ENCODE measurements at regions not wholly inside any gene's neighbourhood (a gene's known extent, or its start where the extent isn't known, plus 50 kb on each side); places are given as distances from the start of the nearest gene placed in this dataset.

- Histone ChIP-seq H3K27me3 (ENCODE audit: control insufficient read depth, insufficient read depth, low read length) (no peaks in the 10 kb centered on the region), H3K4me3 (ENCODE audit: low read length) (no peak overlapping the region), H3K4me2 (ENCODE audit: low read length) (no peak overlapping the region), H3K9me3 (replicated peaks; ENCODE audit: low read length) (no peaks in the 10 kb centered on the region), H3K4me1 (ENCODE audit: control insufficient read depth, insufficient read depth, low read length) (peaks cover 14% of the 10 kb centered on the region), H3K9ac (ENCODE audit: low read depth, low read length) (no peak overlapping the region), H3K36me3 (ENCODE audit: insufficient read depth, low read length) (no peaks in the 10 kb centered on the region)
These were observed 251.5 kb upstream of the CBLB start for GRCh38 chr3:106120356-106120755.

GRCh38 chr3:106121491-106122289 lies 252.9 kb upstream of the CBLB start:
- Histone ChIP-seq H3K36me3 (ENCODE audit: insufficient read depth, low read length) (no peaks in the 10 kb centered on the region), H3K9ac (ENCODE audit: low read depth, low read length) (no peak overlapping the region), H3K27me3 (ENCODE audit: control insufficient read depth, insufficient read depth, low read length) (no peaks in the 10 kb centered on the region)

GRCh38 chr3:106124818-106125217 lies 256.0 kb upstream of the CBLB start:
- H3K9me3 ChIP-seq (replicated peaks; ENCODE audit: low read length) = no peaks in the 10 kb centered on the region
- H3K36me3 ChIP-seq (ENCODE audit: insufficient read depth, low read length) = no peaks in the 10 kb centered on the region
- no peak overlapping the region for H3K4me3 ChIP-seq (ENCODE audit: low read length)
- H3K4me2 ChIP-seq (ENCODE audit: low read length) = no peak overlapping the region
- H3K9ac ChIP-seq (ENCODE audit: low read depth, low read length) = no peak overlapping the region
- H3K4me1 ChIP-seq (ENCODE audit: control insufficient read depth, insufficient read depth, low read length) = peaks cover 25% of the 10 kb centered on the region
- no peaks in the 10 kb centered on the region for H3K27me3 ChIP-seq (ENCODE audit: control insufficient read depth, insufficient read depth, low read length)

More at GRCh38 chr3:106121491-106122289, 252.9 kb upstream of the CBLB start:
- no peak overlapping the region for H3K4me3 ChIP-seq (ENCODE audit: low read length)
- no peak overlapping the region for H3K4me2 ChIP-seq (ENCODE audit: low read length)
- H3K4me1 ChIP-seq (ENCODE audit: control insufficient read depth, insufficient read depth, low read length) = peaks cover 25% of the 10 kb centered on the region
- H3K9me3 ChIP-seq (replicated peaks; ENCODE audit: low read length) = no peaks in the 10 kb centered on the region

GRCh38 chr3:106125321-106125720 lies 256.5 kb upstream of the CBLB start:
- no peaks in the 10 kb centered on the region for H3K36me3 ChIP-seq (ENCODE audit: insufficient read depth, low read length)
- no peaks in the 10 kb centered on the region for H3K9me3 ChIP-seq (replicated peaks; ENCODE audit: low read length)
- H3K4me2 ChIP-seq (ENCODE audit: low read length) = no peak overlapping the region
- peaks cover 25% of the 10 kb centered on the region for H3K4me1 ChIP-seq (ENCODE audit: control insufficient read depth, insufficient read depth, low read length)
- H3K4me3 ChIP-seq (ENCODE audit: low read length) = no peak overlapping the region
- no peak overlapping the region for H3K9ac ChIP-seq (ENCODE audit: low read depth, low read length)
- H3K27me3 ChIP-seq (ENCODE audit: control insufficient read depth, insufficient read depth, low read length) = no peaks in the 10 kb centered on the region

GRCh38 chr3:106126067-106126845 lies 257.4 kb upstream of the CBLB start:
- Histone ChIP-seq H3K4me2 (ENCODE audit: low read length) (peak overlapping the region; percentile 46), H3K27me3 (ENCODE audit: control insufficient read depth, insufficient read depth, low read length) (no peaks in the 10 kb centered on the region), H3K4me1 (ENCODE audit: control insufficient read depth, insufficient read depth, low read length) (peaks cover 30% of the 10 kb centered on the region), H3K9ac (ENCODE audit: low read depth, low read length) (peak overlapping the region; percentile 37), H3K36me3 (ENCODE audit: insufficient read depth, low read length) (no peaks in the 10 kb centered on the region), H3K9me3 (replicated peaks; ENCODE audit: low read length) (no peaks in the 10 kb centered on the region), H3K4me3 (ENCODE audit: low read length) (no peak overlapping the region)

- H3K27me3 ChIP-seq (ENCODE audit: control insufficient read depth, insufficient read depth, low read length) = no peaks in the 10 kb centered on the region
- H3K4me1 ChIP-seq (ENCODE audit: control insufficient read depth, insufficient read depth, low read length) = peaks cover 30% of the 10 kb centered on the region
- H3K4me3 ChIP-seq (ENCODE audit: low read length) = no peak overlapping the region
- no peaks in the 10 kb centered on the region for H3K36me3 ChIP-seq (ENCODE audit: insufficient read depth, low read length)
- H3K4me2 ChIP-seq (ENCODE audit: low read length) = peak overlapping the region; percentile 46
- H3K9me3 ChIP-seq (replicated peaks; ENCODE audit: low read length) = no peaks in the 10 kb centered on the region
- no peak overlapping the region for H3K9ac ChIP-seq (ENCODE audit: low read depth, low read length)
These were observed 258.0 kb upstream of the CBLB start for GRCh38 chr3:106126846-106127235.

GRCh38 chr3:106129939-106130338 lies 261.1 kb upstream of the CBLB start:
- H3K27me3 ChIP-seq (ENCODE audit: control insufficient read depth, insufficient read depth, low read length) = no peaks in the 10 kb centered on the region
- no peak overlapping the region for H3K4me3 ChIP-seq (ENCODE audit: low read length)
- H3K36me3 ChIP-seq (ENCODE audit: insufficient read depth, low read length) = no peaks in the 10 kb centered on the region
- no peaks in the 10 kb centered on the region for H3K9me3 ChIP-seq (replicated peaks; ENCODE audit: low read length)
- peaks cover 30% of the 10 kb centered on the region for H3K4me1 ChIP-seq (ENCODE audit: control insufficient read depth, insufficient read depth, low read length)
- no peak overlapping the region for H3K9ac ChIP-seq (ENCODE audit: low read depth, low read length)
- H3K4me2 ChIP-seq (ENCODE audit: low read length) = no peak overlapping the region

GRCh38 chr3:106130384-106131198 lies 261.8 kb upstream of the CBLB start:
- peaks cover 25% of the 10 kb centered on the region for H3K4me1 ChIP-seq (ENCODE audit: control insufficient read depth, insufficient read depth, low read length)
- H3K27me3 ChIP-seq (ENCODE audit: control insufficient read depth, insufficient read depth, low read length) = no peaks in the 10 kb centered on the region

GRCh38 chr3:106135451-106136160 lies 266.8 kb upstream of the CBLB start:
- no peaks in the 10 kb centered on the region for H3K36me3 ChIP-seq (ENCODE audit: insufficient read depth, low read length)
- H3K9me3 ChIP-seq (replicated peaks; ENCODE audit: low read length) = no peaks in the 10 kb centered on the region
- H3K9ac ChIP-seq (ENCODE audit: low read depth, low read length) = no peak overlapping the region
- H3K4me1 ChIP-seq (ENCODE audit: control insufficient read depth, insufficient read depth, low read length) = peaks cover 6% of the 10 kb centered on the region
- H3K4me3 ChIP-seq (ENCODE audit: low read length) = no peak overlapping the region
- H3K27me3 ChIP-seq (ENCODE audit: control insufficient read depth, insufficient read depth, low read length) = no peaks in the 10 kb centered on the region
- H3K4me2 ChIP-seq (ENCODE audit: low read length) = no peak overlapping the region

More at GRCh38 chr3:106130384-106131198, 261.8 kb upstream of the CBLB start:
- Histone ChIP-seq H3K36me3 (ENCODE audit: insufficient read depth, low read length) (no peaks in the 10 kb centered on the region), H3K4me2 (ENCODE audit: low read length) (no peak overlapping the region), H3K9me3 (replicated peaks; ENCODE audit: low read length) (no peaks in the 10 kb centered on the region), H3K4me3 (ENCODE audit: low read length) (no peak overlapping the region), H3K9ac (ENCODE audit: low read depth, low read length) (no peak overlapping the region)

GRCh38 chr3:106139826-106140225 lies 271.0 kb upstream of the CBLB start:
- no peak overlapping the region for H3K9ac ChIP-seq (ENCODE audit: low read depth, low read length)
- H3K4me3 ChIP-seq (ENCODE audit: low read length) = no peak overlapping the region
- no peaks in the 10 kb centered on the region for H3K36me3 ChIP-seq (ENCODE audit: insufficient read depth, low read length)
- no peaks in the 10 kb centered on the region for H3K27me3 ChIP-seq (ENCODE audit: control insufficient read depth, insufficient read depth, low read length)
- H3K4me2 ChIP-seq (ENCODE audit: low read length) = no peak overlapping the region
- no peaks in the 10 kb centered on the region for H3K4me1 ChIP-seq (ENCODE audit: control insufficient read depth, insufficient read depth, low read length)
- H3K9me3 ChIP-seq (replicated peaks; ENCODE audit: low read length) = no peaks in the 10 kb centered on the region

- Histone ChIP-seq H3K4me3 (ENCODE audit: low read length) (no peak overlapping the region), H3K9me3 (replicated peaks; ENCODE audit: low read length) (no peaks in the 10 kb centered on the region), H3K36me3 (ENCODE audit: insufficient read depth, low read length) (no peaks in the 10 kb centered on the region), H3K4me1 (ENCODE audit: control insufficient read depth, insufficient read depth, low read length) (no peaks in the 10 kb centered on the region), H3K9ac (ENCODE audit: low read depth, low read length) (no peak overlapping the region), H3K27me3 (ENCODE audit: control insufficient read depth, insufficient read depth, low read length) (no peaks in the 10 kb centered on the region), H3K4me2 (ENCODE audit: low read length) (no peak overlapping the region)
These were observed 271.6 kb upstream of the CBLB start for GRCh38 chr3:106140431-106140830.

All from skeletal muscle satellite cell (primary cell).